NT2/D1 (cell line): ENCODE measurements at regions not wholly inside any gene's neighbourhood (a gene's known extent, or its start where the extent isn't known, plus 50 kb on each side); places are given as distances from the start of the nearest gene placed in this dataset.

Experiments used
- SUZ12 ChIP-seq: IDR thresholded peaks from 2 replicates; pipeline ENCODE4 v1.6.1; 2011; ENCODE audit not compliant: insufficient read length, insufficient read depth; ENCODE audit errors: extremely low read depth
- YY1 ChIP-seq: IDR thresholded peaks from 2 replicates; pipeline ENCODE4 v1.6.1; 2011; ENCODE audit not compliant: insufficient read length, insufficient read depth
- ZNF274 ChIP-seq: IDR thresholded peaks from 2 replicates; pipeline ENCODE4 v1.6.1; 2011; ENCODE audit warnings: mild to moderate bottlenecking, low read depth, low read length

GRCh38 chr18:8937160-8938094 lies 165.1 kb upstream of the NDUFV2 start:
- TF ChIP-seq SUZ12: no peak
- no peak for TF ChIP-seq YY1
- no peak for TF ChIP-seq ZNF274
